DMS 273 (cell line): ENCODE measurements at regions not wholly inside any gene's neighbourhood (a gene's known extent, or its start where the extent isn't known, plus 50 kb on each side); places are given as distances from the start of the nearest gene placed in this dataset.

Experiments used
- DNase-seq: peaks from one replicate; lab custom pipeline; 2025; ENCODE audit not compliant: unreplicated experiment; lab: John Stamatoyannopoulos, UW

- DNase-seq = peak; percentile 87
These were observed 138.0 kb upstream of the EFNA5 start for GRCh38 chr5:107808671-107809137.

- DNase-seq = no peak
These were observed 136.7 kb upstream of the EFNA5 start for GRCh38 chr5:107807431-107807830.

- DNase-seq = peak; percentile 58
These were observed 136.0 kb upstream of the EFNA5 start for GRCh38 chr5:107806705-107807104.

- DNase-seq = peak; percentile 84
These were observed 135.5 kb upstream of the EFNA5 start for GRCh38 chr5:107806271-107806670.

- peak; percentile 73 for DNase-seq
These were observed 135.1 kb upstream of the EFNA5 start for GRCh38 chr5:107805824-107806223.

GRCh38 chr5:107805166-107805565 lies 134.4 kb upstream of the EFNA5 start:
- DNase-seq = peak; percentile 24

- no peak for DNase-seq
These were observed 133.0 kb upstream of the EFNA5 start for GRCh38 chr5:107803728-107804127.

- DNase-seq = no peak
These were observed 130.3 kb upstream of the EFNA5 start for GRCh38 chr5:107801061-107801460.

- no peak for DNase-seq
These were observed 128.6 kb upstream of the EFNA5 start for GRCh38 chr5:107799306-107799705.

- peak; percentile 7 for DNase-seq
These were observed 126.1 kb upstream of the EFNA5 start for GRCh38 chr5:107796797-107797196.

GRCh38 chr5:107794741-107795140 lies 124.0 kb upstream of the EFNA5 start:
- DNase-seq = peak; percentile 86

- DNase-seq = peak; percentile 56
These were observed 122.2 kb upstream of the EFNA5 start for GRCh38 chr5:107792940-107793339.

- no peak for DNase-seq
These were observed 119.9 kb upstream of the EFNA5 start for GRCh38 chr5:107790671-107791070.

GRCh38 chr5:107786424-107786823 lies 115.7 kb upstream of the EFNA5 start:
- DNase-seq = no peak

- no peak for DNase-seq
These were observed 112.8 kb upstream of the EFNA5 start for GRCh38 chr5:107783551-107783950.

GRCh38 chr5:107782561-107783169 lies 111.9 kb upstream of the EFNA5 start:
- no peak for DNase-seq

- DNase-seq = peak; percentile 6
These were observed 110.7 kb upstream of the EFNA5 start for GRCh38 chr5:107781451-107781850.

GRCh38 chr5:107779437-107779836 lies 108.7 kb upstream of the EFNA5 start:
- DNase-seq = no peak

- DNase-seq = no peak
These were observed 107.9 kb upstream of the EFNA5 start for GRCh38 chr5:107778647-107779046.

GRCh38 chr5:107776922-107777740 lies 106.4 kb upstream of the EFNA5 start:
- no peak for DNase-seq

GRCh38 chr5:107776506-107776905 lies 105.8 kb upstream of the EFNA5 start:
- DNase-seq = no peak

- DNase-seq = no peak
These were observed 103.6 kb upstream of the EFNA5 start for GRCh38 chr5:107774316-107774715.
